ENCODE measurements at regions not wholly inside any gene's neighbourhood (a gene's known extent, or its start where the extent isn't known, plus 50 kb on each side); places are given as distances from the start of the nearest gene placed in this dataset.

- ATAC-seq = no peak
- Mint-ChIP-seq H3K4me1 (0 out of 2 replicates have a peak, but pooled peaks cover 2% of the 10 kb centered on the region), H3K27me3 (ENCODE audit: low read depth) (no peaks in the 10 kb centered on the region; the same call in 1 of the 2 replicates), H3K9me3 (no peaks in the 10 kb centered on the region), H3K27ac (no peak overlapping the region), H3K4me3 (no peak overlapping the region), H3K36me3 (no peaks in the 10 kb centered on the region)
- CTCF ChIA-PET = no interaction called here
- TF ChIP-seq PRRX2 (CRISPR knock-in tag; IDR thresholded peaks at IDR 0.05) (no peak), SOX15 (CRISPR knock-in tag; IDR thresholded peaks at IDR 0.05) (no peak), NR3C1 (CRISPR knock-in tag; conservative IDR thresholded peaks at IDR 0.05; ENCODE audit: low read depth) (no peak), CDX4 (CRISPR knock-in tag; IDR thresholded peaks at IDR 0.05; ENCODE audit: borderline replicate concordance) (no peak), GRHL2 (CRISPR knock-in tag; IDR thresholded peaks at IDR 0.05; ENCODE audit: insufficient replicate concordance, severe bottlenecking) (no peak), USF1 (CRISPR knock-in tag; IDR thresholded peaks at IDR 0.05) (no peak), ETV6 (CRISPR knock-in tag; IDR thresholded peaks at IDR 0.05) (no peak)
- POLR2A ChIA-PET = no interaction called here
- DNase-seq (ENCODE audit: low spot score) = no peak
These were observed 141.9 kb upstream of the LRRC7 start for GRCh38 chr1:69425871-69426270.

- Mint-ChIP-seq H3K27me3 (ENCODE audit: low read depth) (no peaks in the 10 kb centered on the region; the same call in 1 of the 2 replicates), H3K9me3 (no peaks in the 10 kb centered on the region), H3K27ac (no peak overlapping the region), H3K4me1 (0 out of 2 replicates have a peak, but pooled peaks cover 2% of the 10 kb centered on the region), H3K4me3 (no peak overlapping the region), H3K36me3 (no peaks in the 10 kb centered on the region)
- ATAC-seq (no peak), DNase-seq (ENCODE audit: low spot score) (no peak)
- ChIA-PET CTCF (no interaction called here), POLR2A (no interaction called here)
- TF ChIP-seq ELF4 (CRISPR knock-in tag; IDR thresholded peaks at IDR 0.05; ENCODE audit: low read depth) = no peak
- no peak for TF ChIP-seq ZNF232 (CRISPR knock-in tag; IDR thresholded peaks at IDR 0.05)
- TF ChIP-seq CREB1 (CRISPR knock-in tag; IDR thresholded peaks at IDR 0.05) = no peak
- no peak for TF ChIP-seq SOX15 (CRISPR knock-in tag; IDR thresholded peaks at IDR 0.05)
- TF ChIP-seq SMAD3 (CRISPR knock-in tag; IDR thresholded peaks at IDR 0.05; ENCODE audit: borderline replicate concordance) = no peak
- TF ChIP-seq OVOL2 (CRISPR knock-in tag; IDR thresholded peaks at IDR 0.05; ENCODE audit: borderline replicate concordance) = no peak
- no peak for TF ChIP-seq E2F4 (CRISPR knock-in tag; IDR thresholded peaks at IDR 0.05; ENCODE audit: borderline replicate concordance, low read depth)
- TF ChIP-seq ATF1 (CRISPR knock-in tag; IDR thresholded peaks at IDR 0.05) = no peak
- TF ChIP-seq IRF2 (CRISPR knock-in tag; IDR thresholded peaks at IDR 0.05; ENCODE audit: borderline replicate concordance, low read depth) = no peak
- no peak for TF ChIP-seq RORB (CRISPR knock-in tag; IDR thresholded peaks at IDR 0.05)
- TF ChIP-seq GRHL2 (CRISPR knock-in tag; IDR thresholded peaks at IDR 0.05; ENCODE audit: insufficient replicate concordance, severe bottlenecking) = no peak
- no peak for TF ChIP-seq MAX (CRISPR knock-in tag; IDR thresholded peaks at IDR 0.05)
- TF ChIP-seq JUN (CRISPR knock-in tag; IDR thresholded peaks at IDR 0.05) = no peak
- TF ChIP-seq E2F1 (CRISPR knock-in tag; IDR thresholded peaks at IDR 0.05) = no peak
These were observed 141.3 kb upstream of the LRRC7 start for GRCh38 chr1:69426401-69426800.

GRCh38 chr1:69433073-69433472, 134.6 kb upstream of the LRRC7 start:
- CTCF ChIA-PET = no interaction called here
- DNase-seq (ENCODE audit: low spot score) (no peak), ATAC-seq (no peak)
- Mint-ChIP-seq H3K27ac (no peak overlapping the region), H3K27me3 (ENCODE audit: low read depth) (no peaks in the 10 kb centered on the region; the same call in 1 of the 2 replicates), H3K4me1 (peaks cover 6% of the 10 kb centered on the region), H3K9me3 (no peaks in the 10 kb centered on the region), H3K4me3 (no peak overlapping the region), H3K36me3 (no peaks in the 10 kb centered on the region)
- POLR2A ChIA-PET = no interaction called here
- TF ChIP-seq MXD4 (CRISPR knock-in tag; IDR thresholded peaks at IDR 0.05; ENCODE audit: borderline replicate concordance) (no peak), GABPB1 (CRISPR knock-in tag; IDR thresholded peaks at IDR 0.05) (no peak), OVOL2 (CRISPR knock-in tag; IDR thresholded peaks at IDR 0.05; ENCODE audit: borderline replicate concordance) (no peak), ZNF425 (CRISPR knock-in tag; conservative IDR thresholded peaks at IDR 0.05) (no peak), TCF7 (CRISPR knock-in tag; IDR thresholded peaks at IDR 0.05; ENCODE audit: low read depth) (no peak), ZNF317 (CRISPR knock-in tag; IDR thresholded peaks at IDR 0.05; ENCODE audit: borderline replicate concordance, low read depth) (no peak), CREB1 (CRISPR knock-in tag; IDR thresholded peaks at IDR 0.05) (no peak), AR (CRISPR knock-in tag; IDR thresholded peaks at IDR 0.05) (no peak), ATF1 (CRISPR knock-in tag; IDR thresholded peaks at IDR 0.05) (no peak)

Data from WTC11 (cell line).